ENCODE measurements at regions not wholly inside any gene's neighbourhood (a gene's known extent, or its start where the extent isn't known, plus 50 kb on each side); places are given as distances from the start of the nearest gene placed in this dataset.
"Not testable (repeated sequence)": the region's sequence is repeated elsewhere in the genome, so short reads cannot be mapped to it uniquely, and the experiment has no call there.

- no peak for DNase-seq
Measured at GRCh38 chr7:68321776-68322496, 1276.3 kb upstream of the AUTS2 start.

- no peak for DNase-seq
Measured at GRCh38 chr7:68324621-68325020, 1273.7 kb upstream of the AUTS2 start.

GRCh38 chr7:68334216-68334615 lies 1264.1 kb upstream of the AUTS2 start:
- DNase-seq: no peak

GRCh38 chr7:68334636-68335272 lies 1263.5 kb upstream of the AUTS2 start:
- DNase-seq: no peak

GRCh38 chr7:68336594-68336993 lies 1261.7 kb upstream of the AUTS2 start:
- DNase-seq: no peak

GRCh38 chr7:68348401-68348800 lies 1249.9 kb upstream of the AUTS2 start:
- no peak for DNase-seq

- no peak for DNase-seq
Measured at GRCh38 chr7:68362745-68363518, 1235.3 kb upstream of the AUTS2 start.

GRCh38 chr7:68364886-68365625 lies 1233.2 kb upstream of the AUTS2 start:
- DNase-seq: no peak

GRCh38 chr7:68371985-68372384 lies 1226.3 kb upstream of the AUTS2 start:
- no peak for DNase-seq

- no peak for DNase-seq
Measured at GRCh38 chr7:68376131-68376661, 1222.1 kb upstream of the AUTS2 start.

GRCh38 chr7:68381731-68382130 lies 1216.5 kb upstream of the AUTS2 start:
- DNase-seq: no peak

- no peak for DNase-seq
Measured at GRCh38 chr7:68384581-68384980, 1213.7 kb upstream of the AUTS2 start.

GRCh38 chr7:68393051-68393450 lies 1205.2 kb upstream of the AUTS2 start:
- no peak for DNase-seq

GRCh38 chr7:68394131-68394530 lies 1204.1 kb upstream of the AUTS2 start:
- no peak for DNase-seq

- DNase-seq: no peak
Measured at GRCh38 chr7:68399991-68400590, 1198.2 kb upstream of the AUTS2 start.

- DNase-seq: no peak
Measured at GRCh38 chr7:68400783-68401182, 1197.5 kb upstream of the AUTS2 start.

GRCh38 chr7:68401313-68401712 lies 1197.0 kb upstream of the AUTS2 start:
- DNase-seq: no peak

- DNase-seq: no peak
Measured at GRCh38 chr7:68406480-68406879, 1191.8 kb upstream of the AUTS2 start.

- DNase-seq: no peak
Measured at GRCh38 chr7:68407460-68407859, 1190.8 kb upstream of the AUTS2 start.

GRCh38 chr7:68408873-68409272 lies 1189.4 kb upstream of the AUTS2 start:
- DNase-seq: no peak

- DNase-seq: no peak
Measured at GRCh38 chr7:68409851-68410250, 1188.4 kb upstream of the AUTS2 start.

- not testable (repeated sequence) for DNase-seq
Measured at GRCh38 chr7:68410693-68411092, 1187.6 kb upstream of the AUTS2 start.

- no peak for DNase-seq
Measured at GRCh38 chr7:68411742-68412141, 1186.5 kb upstream of the AUTS2 start.
